NK-92 treated with Interleukin-12 subunit alpha and Interleukin-12 subunit beta, amount 100 ng/mL, for 24 hours (cell line): ENCODE measurements at regions not wholly inside any gene's neighbourhood (a gene's known extent, or its start where the extent isn't known, plus 50 kb on each side); places are given as distances from the start of the nearest gene placed in this dataset.
A peak's percentile ranks its signal among the peaks of the same experiment; 100 is the strongest.

Source experiments
- DNase-seq: peaks from one replicate; lab custom pipeline; 2025; lab: John Stamatoyannopoulos, UW

GRCh38 chr13:99123101-99124045 lies 77.3 kb upstream of the UBAC2 start:
- DNase-seq = no peak

GRCh38 chr13:99124046-99124400 lies 76.6 kb upstream of the UBAC2 start:
- no peak for DNase-seq

- peak; percentile 24 for DNase-seq
Measured at GRCh38 chr13:99124794-99125316, 75.8 kb upstream of the UBAC2 start.

GRCh38 chr13:99125326-99125915 lies 75.2 kb upstream of the UBAC2 start:
- no peak for DNase-seq

GRCh38 chr13:99126821-99127220 lies 73.8 kb upstream of the UBAC2 start:
- DNase-seq = no peak

GRCh38 chr13:99129050-99129449 lies 71.6 kb upstream of the UBAC2 start:
- no peak for DNase-seq

GRCh38 chr13:99129951-99130350 lies 70.7 kb upstream of the UBAC2 start:
- DNase-seq = no peak

- no peak for DNase-seq
Measured at GRCh38 chr13:99131410-99131809, 69.2 kb upstream of the UBAC2 start.

GRCh38 chr13:99132295-99132835 lies 68.3 kb upstream of the UBAC2 start:
- no peak for DNase-seq

GRCh38 chr13:99133230-99133629 lies 67.4 kb upstream of the UBAC2 start:
- no peak for DNase-seq

GRCh38 chr13:99133848-99134247 lies 66.8 kb upstream of the UBAC2 start:
- DNase-seq = no peak

GRCh38 chr13:99135591-99135990 lies 65.1 kb upstream of the UBAC2 start:
- no peak for DNase-seq

GRCh38 chr13:99136427-99136954 lies 64.2 kb upstream of the UBAC2 start:
- no peak for DNase-seq

GRCh38 chr13:99140831-99141230 lies 59.8 kb upstream of the UBAC2 start:
- no peak for DNase-seq

GRCh38 chr13:99143904-99144303 lies 56.8 kb upstream of the UBAC2 start:
- no peak for DNase-seq

- DNase-seq = no peak
Measured at GRCh38 chr13:99144306-99144705, 56.3 kb upstream of the UBAC2 start.

- no peak for DNase-seq
Measured at GRCh38 chr13:99145461-99145860, 55.2 kb upstream of the UBAC2 start.

- DNase-seq = no peak
Measured at GRCh38 chr13:99150575-99151361, 49.9 kb upstream of the UBAC2 start.
